ENCODE measurements at regions not wholly inside any gene's neighbourhood (a gene's known extent, or its start where the extent isn't known, plus 50 kb on each side); places are given as distances from the start of the nearest gene placed in this dataset.

- TF ChIP-seq MYC (IDR thresholded peaks at IDR 0.05; ENCODE audit: low read depth, low read length) (no peak), POLR2AphosphoS5 (IDR thresholded peaks at IDR 0.05; ENCODE audit: insufficient read depth, low read depth, low read length) (no peak), FOS (IDR thresholded peaks at IDR 0.05; ENCODE audit: borderline replicate concordance, insufficient read depth, low read length) (no peak), POLR2A (IDR thresholded peaks at IDR 0.05; ENCODE audit: low read depth, low read length) (no peak), CTCF (IDR thresholded peaks at IDR 0.05; ENCODE audit: extremely low read depth in 1 of 2, insufficient read depth in 1 of 2, low read depth in 1 of 2, low read length in 2 of 2) (peak; percentile 65 to 81)
- POLR2A ChIA-PET: no interaction called here
- H3K4me3 ChIP-seq (replicated peaks in 1 of 3; ENCODE audit: insufficient read depth in 1 of 3, low read depth in 1 of 3, low read length in 3 of 3): no peak overlapping the region
- H3K27ac ChIP-seq (ENCODE audit: insufficient read depth, low read depth, low read length): no peak overlapping the region
- peaks cover 0 to 2% of the 10 kb centered on the region in 2 experiments for H3K27me3 ChIP-seq (ENCODE audit: control insufficient read depth in 2 of 2, insufficient read depth in 2 of 2, low read length in 2 of 2)
- dilution Hi-C loops (cut with MboI; ENCODE audit: extremely low pct_ligation_motif_present, low sequenced_read_pairs) (no loop called here), intact Hi-C loops (cut with micrococcal nuclease) (loop anchor here (1.0 to 2.0 kb wide), 2 partner anchors 31 to 53 kb away; no protein-coding TSS in a partner anchor)
- BruUV-seq (replicated peaks): no TSS peak
- CTCF ChIA-PET: interaction anchor here (0.9 to 3.1 kb wide), 15 partner anchors 8 to 1416 kb away, joined by 3 to 25 read pairs (median 5); partner anchors contain the start of gene ERCC4
- H3K9me1 ChIP-seq (replicated peaks; ENCODE audit: control insufficient read depth, extremely low read depth, insufficient read depth, low read length): no peaks in the 10 kb centered on the region
- no peaks in the 10 kb centered on the region for H3K79me2 ChIP-seq (ENCODE audit: control insufficient read depth, insufficient read depth, low read length)
- H3K9me3 ChIP-seq (replicated peaks; ENCODE audit: control insufficient read depth, insufficient read depth, low read length): no peaks in the 10 kb centered on the region
- no peak overlapping the region for H3K4me2 ChIP-seq (ENCODE audit: insufficient read depth, low read length)
- no peaks in the 10 kb centered on the region for H3K36me3 ChIP-seq (ENCODE audit: control insufficient read depth in 2 of 2, extremely low read depth in 1 of 2, insufficient read depth in 2 of 2, low read length in 2 of 2)
- no peak overlapping the region for H2AFZ ChIP-seq (ENCODE audit: low read depth, low read length)
- DNase-seq (ENCODE audit: low read depth, low spot score) (peak; percentile 73), FAIRE-seq (peak; percentile 50)
- no peaks in the 10 kb centered on the region for H4K20me1 ChIP-seq (replicated peaks; ENCODE audit: control insufficient read depth, extremely low read depth, insufficient read depth, low read length)
- no peaks in the 10 kb centered on the region for H3K4me1 ChIP-seq (ENCODE audit: control insufficient read depth, extremely low read depth, insufficient read depth, low read length)
- H3K9ac ChIP-seq (replicated peaks; ENCODE audit: extremely low read depth, insufficient read depth, low read length): no peak overlapping the region
These were observed 53.9 kb upstream of the ERCC4 start for GRCh38 chr16:13866073-13866472.

Measured in endothelial cell of umbilical vein (primary cell).